Hepatocyte (in vitro differentiated cells): ENCODE measurements at regions not wholly inside any gene's neighbourhood (a gene's known extent, or its start where the extent isn't known, plus 50 kb on each side); places are given as distances from the start of the nearest gene placed in this dataset.

Experiments
- EZH2 ChIP-seq: fragments of 200-600 bp; sonication (generic); IDR thresholded peaks from 2 replicates; pipeline ENCODE4 v1.6.1; 2016; ENCODE audit warnings: antibody characterized with exemption, mild to moderate bottlenecking, borderline replicate concordance
- TF ChIP-seq, protein P1 (sequence below): fragments of 200-600 bp; sonication (generic); IDR thresholded peaks from 2 replicates; pipeline ENCODE4 v1.5.1; 2016; ENCODE audit warnings: antibody characterized with exemption, mild to moderate bottlenecking; ENCODE audit not compliant: poor library complexity

DNA sequence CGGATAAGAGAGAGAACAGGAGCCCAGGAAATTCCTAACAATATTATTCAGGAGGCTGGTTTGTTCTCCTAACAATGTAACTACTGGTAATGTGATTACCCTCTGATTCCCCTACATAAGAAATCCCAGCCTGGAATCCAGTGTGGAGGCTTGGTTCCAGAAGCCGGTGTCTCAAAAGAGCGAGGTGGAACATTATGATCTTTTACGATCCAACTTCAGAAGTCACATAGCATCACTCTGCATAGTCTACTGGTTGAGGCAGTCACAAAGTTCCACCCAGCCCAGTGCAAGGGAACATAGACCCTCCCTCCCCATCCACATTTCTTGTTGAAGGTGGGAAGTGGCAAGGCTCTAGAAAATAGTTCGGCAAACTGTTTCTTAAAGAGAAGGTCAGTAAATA is 81.6 kb upstream of the GALNT15 start:
- TF ChIP-seq, protein P1, sequence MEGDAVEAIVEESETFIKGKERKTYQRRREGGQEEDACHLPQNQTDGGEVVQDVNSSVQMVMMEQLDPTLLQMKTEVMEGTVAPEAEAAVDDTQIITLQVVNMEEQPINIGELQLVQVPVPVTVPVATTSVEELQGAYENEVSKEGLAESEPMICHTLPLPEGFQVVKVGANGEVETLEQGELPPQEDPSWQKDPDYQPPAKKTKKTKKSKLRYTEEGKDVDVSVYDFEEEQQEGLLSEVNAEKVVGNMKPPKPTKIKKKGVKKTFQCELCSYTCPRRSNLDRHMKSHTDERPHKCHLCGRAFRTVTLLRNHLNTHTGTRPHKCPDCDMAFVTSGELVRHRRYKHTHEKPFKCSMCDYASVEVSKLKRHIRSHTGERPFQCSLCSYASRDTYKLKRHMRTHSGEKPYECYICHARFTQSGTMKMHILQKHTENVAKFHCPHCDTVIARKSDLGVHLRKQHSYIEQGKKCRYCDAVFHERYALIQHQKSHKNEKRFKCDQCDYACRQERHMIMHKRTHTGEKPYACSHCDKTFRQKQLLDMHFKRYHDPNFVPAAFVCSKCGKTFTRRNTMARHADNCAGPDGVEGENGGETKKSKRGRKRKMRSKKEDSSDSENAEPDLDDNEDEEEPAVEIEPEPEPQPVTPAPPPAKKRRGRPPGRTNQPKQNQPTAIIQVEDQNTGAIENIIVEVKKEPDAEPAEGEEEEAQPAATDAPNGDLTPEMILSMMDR = no peak
- TF ChIP-seq EZH2 = no peak
